Activated B cell treated with CpG ODN at 0.5 μM for 24 hours (primary cell): ENCODE measurements at regions not wholly inside any gene's neighbourhood (a gene's known extent, or its start where the extent isn't known, plus 50 kb on each side); places are given as distances from the start of the nearest gene placed in this dataset.

Experiments used
- ATAC-seq: fragments of 200-7000 bp; cut with Tn5 transposase; one replicate; pipeline ENCODE4 v1.10.0; 2021; ENCODE audit warnings: low read depth, mild to moderate bottlenecking, moderate library complexity
- CTCF ChIA-PET: fragments of 350-600 bp; sonication (Branson Sonifier 250); formaldehyde crosslinking; loops from one replicate; lab custom pipeline; 2021; ENCODE audit warnings: antibody characterized with exemption; lab: Charles Lee
- POLR2A ChIA-PET: fragments of 350-600 bp; sonication (Branson Sonifier 250); formaldehyde crosslinking; loops from one replicate; lab custom pipeline; 2021; ENCODE audit warnings: antibody characterized with exemption; lab: Charles Lee
- DNase-seq: peaks from one replicate; pipeline ENCODE4 v3.0.0; 2022
- H3K27ac Mint-ChIP-seq: one replicate; pipeline ENCODE4 v1.8.0; 2020; ENCODE audit warnings: mixed read lengths
- H3K27me3 Mint-ChIP-seq: one replicate; pipeline ENCODE4 v1.8.0; 2021; ENCODE audit warnings: mixed read lengths
- H3K36me3 Mint-ChIP-seq: one replicate; pipeline ENCODE4 v1.8.0; 2021; ENCODE audit warnings: low read depth, mixed read lengths
- H3K4me1 Mint-ChIP-seq: one replicate; pipeline ENCODE4 v1.8.0; 2021; ENCODE audit warnings: mixed read lengths
- H3K4me3 Mint-ChIP-seq: one replicate; pipeline ENCODE4 v1.8.0; 2020; ENCODE audit warnings: mild to moderate bottlenecking, mixed read lengths
- H3K9me3 Mint-ChIP-seq: one replicate; pipeline ENCODE4 v1.8.0; 2020; ENCODE audit warnings: mixed read lengths
- intact Hi-C: fragments of 100-400 bp; cut with micrococcal nuclease; formaldehyde crosslinking; loops from one replicate; pipeline ENCODE4 v1.15.1; 2024
- TF ChIP-seq, protein P1 (sequence below): fragments of 200-600 bp; IDR thresholded peaks from one replicate; pipeline ENCODE4 v1.8.0; 2022; ENCODE audit warnings: antibody characterized with exemption, mild to moderate bottlenecking

DNA sequence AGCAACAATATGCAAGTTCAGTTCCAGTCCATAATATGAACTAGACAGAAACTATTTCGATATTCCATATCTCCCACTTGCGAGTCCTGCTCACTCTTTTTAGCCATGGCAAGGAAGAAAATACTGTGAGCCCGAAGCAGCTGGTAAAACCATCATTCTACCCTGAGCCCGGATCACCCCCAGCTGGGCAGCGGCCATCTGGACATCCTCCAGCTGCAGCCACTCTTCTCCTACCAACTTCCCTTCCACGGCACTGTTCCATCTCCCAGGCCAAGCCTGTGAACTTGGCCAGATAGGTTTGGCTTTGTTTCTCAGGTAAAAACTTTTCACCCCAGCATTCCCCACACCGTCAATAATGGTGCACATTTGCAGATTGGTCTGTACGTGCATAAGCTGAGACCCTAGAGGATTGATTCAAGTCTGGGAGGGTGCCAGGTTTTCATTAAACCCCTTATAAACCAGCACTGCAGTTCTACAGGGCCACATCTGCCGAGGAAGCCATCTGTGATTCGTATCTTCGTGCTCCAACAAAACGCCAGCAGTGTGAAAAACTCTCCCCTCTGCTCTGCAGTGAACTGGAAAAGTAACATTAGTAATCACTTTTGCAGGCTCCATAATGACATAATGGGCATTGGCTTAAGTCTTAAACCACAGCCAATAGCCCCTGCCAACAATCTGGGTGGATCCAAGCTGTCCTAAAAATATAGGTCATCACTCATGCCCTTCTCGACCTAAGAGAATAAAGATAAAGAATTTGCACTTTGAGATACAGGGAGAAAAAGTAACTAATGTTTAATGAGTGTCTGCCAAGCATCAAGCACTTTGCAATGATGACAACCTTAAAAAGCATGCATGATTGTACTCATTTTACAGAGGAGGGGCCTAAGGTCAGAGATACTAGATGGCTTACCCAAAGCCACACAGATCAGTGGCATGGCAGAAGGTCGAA, 205.1 kb downstream of the PLPP3 start:
- TF ChIP-seq, protein P1, sequence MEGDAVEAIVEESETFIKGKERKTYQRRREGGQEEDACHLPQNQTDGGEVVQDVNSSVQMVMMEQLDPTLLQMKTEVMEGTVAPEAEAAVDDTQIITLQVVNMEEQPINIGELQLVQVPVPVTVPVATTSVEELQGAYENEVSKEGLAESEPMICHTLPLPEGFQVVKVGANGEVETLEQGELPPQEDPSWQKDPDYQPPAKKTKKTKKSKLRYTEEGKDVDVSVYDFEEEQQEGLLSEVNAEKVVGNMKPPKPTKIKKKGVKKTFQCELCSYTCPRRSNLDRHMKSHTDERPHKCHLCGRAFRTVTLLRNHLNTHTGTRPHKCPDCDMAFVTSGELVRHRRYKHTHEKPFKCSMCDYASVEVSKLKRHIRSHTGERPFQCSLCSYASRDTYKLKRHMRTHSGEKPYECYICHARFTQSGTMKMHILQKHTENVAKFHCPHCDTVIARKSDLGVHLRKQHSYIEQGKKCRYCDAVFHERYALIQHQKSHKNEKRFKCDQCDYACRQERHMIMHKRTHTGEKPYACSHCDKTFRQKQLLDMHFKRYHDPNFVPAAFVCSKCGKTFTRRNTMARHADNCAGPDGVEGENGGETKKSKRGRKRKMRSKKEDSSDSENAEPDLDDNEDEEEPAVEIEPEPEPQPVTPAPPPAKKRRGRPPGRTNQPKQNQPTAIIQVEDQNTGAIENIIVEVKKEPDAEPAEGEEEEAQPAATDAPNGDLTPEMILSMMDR = no peak
- ATAC-seq (no peak), DNase-seq (no peak)
- peaks cover 3% of the 10 kb centered on the region for H3K27me3 Mint-ChIP-seq
- ChIA-PET POLR2A (no interaction called here), CTCF (no interaction called here)
- peaks cover 2% of the 10 kb centered on the region for H3K4me1 Mint-ChIP-seq
- intact Hi-C loops = no loop called here
- H3K36me3 Mint-ChIP-seq = no peaks in the 10 kb centered on the region
- no peak overlapping the region for H3K27ac Mint-ChIP-seq
- no peaks in the 10 kb centered on the region for H3K9me3 Mint-ChIP-seq
- H3K4me3 Mint-ChIP-seq = no peak overlapping the region

DNA sequence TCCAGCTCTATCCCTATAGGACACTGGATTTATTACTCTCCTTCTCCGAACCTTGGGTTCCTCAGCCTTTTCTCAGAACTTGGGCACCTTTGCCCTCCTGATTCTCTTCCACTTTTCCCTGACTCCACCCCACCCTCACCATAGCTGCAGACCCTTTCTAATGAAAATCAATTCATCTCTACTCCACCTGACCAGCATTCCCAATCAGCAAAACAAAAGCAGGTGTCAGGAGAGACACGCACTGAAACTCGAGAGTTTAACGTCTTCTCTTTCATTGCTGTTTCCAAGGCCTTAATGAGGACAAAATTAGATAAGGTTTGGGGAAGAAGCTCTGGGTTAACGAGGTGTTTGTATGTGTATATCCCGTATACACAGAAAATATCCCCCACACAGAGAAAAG, 208.8 kb downstream of the PLPP3 start:
- CTCF ChIA-PET = no interaction called here
- TF ChIP-seq, protein P1 = no peak
- intact Hi-C loops = no loop called here
- DNase-seq (no peak), ATAC-seq (no peak)
- POLR2A ChIA-PET = no interaction called here
- Mint-ChIP-seq H3K9me3 (no peaks in the 10 kb centered on the region), H3K4me3 (no peak overlapping the region), H3K36me3 (no peaks in the 10 kb centered on the region), H3K27ac (no peak overlapping the region), H3K27me3 (peaks cover 3% of the 10 kb centered on the region), H3K4me1 (peaks cover 2% of the 10 kb centered on the region)

DNA sequence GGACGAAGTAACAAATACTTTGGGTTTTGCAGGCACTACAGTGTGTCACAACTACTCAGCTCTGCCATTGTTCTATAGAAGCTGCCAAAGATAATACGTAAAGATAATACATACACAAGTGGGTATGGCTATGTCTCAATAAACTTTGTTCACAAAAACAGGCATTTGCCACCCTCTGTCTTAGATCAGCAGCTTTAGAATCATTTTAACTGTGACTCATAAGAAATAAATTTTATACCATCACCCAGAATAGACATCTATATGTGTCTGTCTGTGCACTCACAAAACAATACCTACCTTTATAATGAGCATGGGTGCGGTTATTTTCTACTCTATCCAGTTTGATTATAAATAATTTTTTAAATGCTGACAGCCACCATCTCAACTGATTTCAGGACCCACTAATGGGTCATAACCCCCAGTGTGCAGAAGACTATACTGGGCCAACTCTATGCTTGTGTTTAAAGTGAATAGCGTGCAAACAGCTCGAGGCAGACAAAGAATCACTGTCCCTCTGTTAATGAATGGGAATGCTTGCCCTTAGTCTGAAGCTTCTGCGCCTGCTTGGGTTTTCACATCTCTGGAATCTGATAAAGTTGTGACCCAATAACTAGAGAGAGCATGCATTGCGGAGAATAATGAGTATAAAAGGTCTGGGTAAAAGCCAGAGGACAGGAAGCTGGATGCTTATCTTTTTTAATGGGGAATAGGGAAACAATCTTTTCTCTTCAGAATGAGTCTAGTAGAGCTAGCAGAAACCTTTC, 216.2 kb downstream of the PLPP3 start:
- peaks cover 5% of the 10 kb centered on the region for H3K27me3 Mint-ChIP-seq
- DNase-seq (no peak), ATAC-seq (no peak)
- no peaks in the 10 kb centered on the region for H3K36me3 Mint-ChIP-seq
- H3K27ac Mint-ChIP-seq = no peak overlapping the region
- H3K4me3 Mint-ChIP-seq = no peak overlapping the region
- H3K4me1 Mint-ChIP-seq = no peaks in the 10 kb centered on the region
- ChIA-PET POLR2A (no interaction called here), CTCF (no interaction called here)
- TF ChIP-seq, protein P1 = no peak
- H3K9me3 Mint-ChIP-seq = no peaks in the 10 kb centered on the region
- intact Hi-C loops = no loop called here

DNA sequence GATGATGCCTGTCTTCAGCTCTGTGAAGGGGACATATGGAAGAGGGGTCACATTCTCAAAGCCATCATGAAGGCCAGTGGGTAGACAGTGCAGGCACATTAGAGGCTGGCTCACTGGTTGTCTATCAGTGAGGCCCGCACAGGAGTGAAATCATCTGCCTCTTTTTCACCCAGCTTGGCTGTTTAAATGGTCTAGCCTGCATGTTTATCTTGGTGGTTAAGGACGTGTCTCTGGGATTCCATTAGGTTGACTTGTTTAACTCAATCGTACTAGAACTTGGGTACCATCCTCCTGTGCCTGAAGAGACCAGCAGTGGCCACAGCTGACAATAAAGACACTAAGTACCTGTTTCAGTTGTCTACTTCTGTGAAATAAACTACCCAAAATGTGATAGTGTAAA, 219.3 kb downstream of the PLPP3 start:
- intact Hi-C loops = no loop called here
- TF ChIP-seq, protein P1 = no peak
- ChIA-PET POLR2A (no interaction called here), CTCF (no interaction called here)
- no peak overlapping the region for H3K27ac Mint-ChIP-seq
- no peaks in the 10 kb centered on the region for H3K9me3 Mint-ChIP-seq
- DNase-seq = no peak
- H3K27me3 Mint-ChIP-seq = peaks cover 9% of the 10 kb centered on the region
- H3K4me3 Mint-ChIP-seq = no peak overlapping the region
- no peak for ATAC-seq
- no peaks in the 10 kb centered on the region for H3K36me3 Mint-ChIP-seq
- no peaks in the 10 kb centered on the region for H3K4me1 Mint-ChIP-seq

DNA sequence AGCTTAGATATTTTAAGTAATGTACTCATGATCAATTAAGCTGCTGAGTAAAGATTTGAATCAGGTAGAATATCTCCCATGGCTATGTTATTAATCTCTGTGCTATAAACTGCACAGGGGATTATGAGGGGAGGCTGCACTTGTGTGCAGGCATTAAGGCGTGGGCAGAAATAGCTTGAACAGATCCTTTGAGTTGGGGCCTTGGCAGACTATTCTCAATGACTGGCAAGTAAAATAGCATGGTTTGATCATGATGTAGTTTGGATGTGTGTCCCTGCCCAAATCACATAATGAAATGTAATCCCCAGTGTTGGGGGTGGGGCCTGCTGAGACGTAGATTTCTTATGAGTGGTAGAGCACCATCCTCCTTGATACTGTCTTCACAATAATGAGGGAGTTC, 220.3 kb downstream of the PLPP3 start:
- TF ChIP-seq, protein P1 = no peak
- no peak overlapping the region for H3K4me3 Mint-ChIP-seq
- no peaks in the 10 kb centered on the region for H3K36me3 Mint-ChIP-seq
- ATAC-seq = no peak
- no peaks in the 10 kb centered on the region for H3K4me1 Mint-ChIP-seq
- intact Hi-C loops = no loop called here
- ChIA-PET POLR2A (no interaction called here), CTCF (no interaction called here)
- peaks cover 9% of the 10 kb centered on the region for H3K27me3 Mint-ChIP-seq
- H3K27ac Mint-ChIP-seq = no peak overlapping the region
- no peaks in the 10 kb centered on the region for H3K9me3 Mint-ChIP-seq
- no peak for DNase-seq
